B cell (primary cell): ENCODE measurements at regions not wholly inside any gene's neighbourhood (a gene's known extent, or its start where the extent isn't known, plus 50 kb on each side); places are given as distances from the start of the nearest gene placed in this dataset.

Experiments
- ATAC-seq: fragments of 200-7000 bp; cut with Tn5 transposase; one replicate; pipeline ENCODE4 v1.10.0; 2021; ENCODE audit warnings: low read depth, mild to moderate bottlenecking, moderate number of reproducible peaks, moderate library complexity
- CTCF ChIA-PET: fragments of 350-600 bp; sonication (Branson Sonifier 250); formaldehyde crosslinking; loops from one replicate; lab custom pipeline; 2021; ENCODE audit warnings: antibody characterized with exemption, inconsistent platforms; lab: Charles Lee
- POLR2A ChIA-PET: fragments of 350-600 bp; sonication (Branson Sonifier 250); formaldehyde crosslinking; loops from one replicate; lab custom pipeline; 2021; ENCODE audit warnings: antibody characterized with exemption; lab: Charles Lee
- DNase-seq: peaks from one replicate; pipeline ENCODE4 v3.0.0; 2013
- H2AFZ ChIP-seq: 2 replicates; pipeline ENCODE4 v1.6.1; 2012; ENCODE audit warnings: mild to moderate bottlenecking, low read depth, low read length; ENCODE audit not compliant: insufficient read depth, poor library complexity, severe bottlenecking
- H3K27ac ChIP-seq, 2 donors: 1 replicate in 1 of 2; 2 replicates in 1 of 2; pipeline ENCODE4 v1.5.1; 2012 to 2013; ENCODE audit warnings: low read length in 2 of 2, mild to moderate bottlenecking in 2 of 2, moderate library complexity in 1 of 2
- H3K27me3 ChIP-seq, 4 experiments: fragments of 200-600 bp in 1 of 4; sonication (generic) in 1 of 4; replicated peaks in 1 of 4; 1 replicate in 2 of 4; 2 replicates in 2 of 4; pipeline versions ENCODE4 v1.6.1 to v1.7.0; 2013 to 2016; ENCODE audit warnings: low read length in 3 of 4, mild to moderate bottlenecking in 2 of 4, mixed read lengths in 1 of 4, moderate library complexity in 1 of 4; ENCODE audit not compliant: insufficient read depth in 4 of 4, control insufficient read depth in 3 of 4; ENCODE audit errors: control extremely low read depth in 1 of 4
- H3K36me3 ChIP-seq, 2 experiments: replicated peaks in 1 of 2; 1 replicate in 1 of 2; 2 replicates in 1 of 2; pipeline versions ENCODE4 v1.6.1 to v1.7.1; 2013; ENCODE audit warnings: low read length in 1 of 2; ENCODE audit not compliant: insufficient read depth in 2 of 2, control insufficient read depth in 1 of 2; ENCODE audit errors: control extremely low read depth in 1 of 2, extremely low read depth in 1 of 2
- H3K4me1 ChIP-seq, 2 donors: fragments of 200-600 bp in 1 of 2; sonication (generic) in 1 of 2; 1 replicate in 1 of 2; 2 replicates in 1 of 2; pipeline versions ENCODE4 v1.5.1 to v1.6.1; 2013 to 2017; ENCODE audit warnings: low read length in 2 of 2; ENCODE audit not compliant: control insufficient read depth in 2 of 2, insufficient read depth in 2 of 2
- H3K4me2 ChIP-seq: replicated peaks from 2 replicates; pipeline ENCODE3; 2012; ENCODE audit warnings: mild to moderate bottlenecking, low read depth, low read length; ENCODE audit not compliant: poor library complexity, severe bottlenecking
- H3K4me3 ChIP-seq, 5 experiments: fragments of 200-600 bp in 1 of 5; sonication (generic) in 1 of 5; 1 replicate in 3 of 5; 2 replicates in 2 of 5; pipeline versions ENCODE4 v1.5.1 to v1.7.0; 2011 to 2016; ENCODE audit warnings: low read length in 4 of 5, mild to moderate bottlenecking in 4 of 5, low read depth in 2 of 5, control low read depth in 1 of 5, moderate library complexity in 1 of 5; ENCODE audit not compliant: insufficient read depth in 1 of 5; ENCODE audit errors: control extremely low read depth in 1 of 5, extremely low read depth in 1 of 5
- H3K79me2 ChIP-seq: fragments of 200-600 bp; sonication (generic); one replicate; pipeline ENCODE4 v1.6.0; 2016; ENCODE audit warnings: low read length; ENCODE audit not compliant: control insufficient read depth, insufficient read depth
- H3K9ac ChIP-seq: fragments of 200-600 bp; sonication (generic); 2 replicates; pipeline ENCODE4 v1.6.1; 2017; ENCODE audit warnings: mild to moderate bottlenecking, low read length, moderate library complexity
- H3K9me3 ChIP-seq, 3 donors: one replicate each; pipeline versions ENCODE4 v1.6.1 to v1.7.1; 2013; ENCODE audit warnings: low read length in 2 of 3; ENCODE audit not compliant: control insufficient read depth in 2 of 3, insufficient read depth in 1 of 3; ENCODE audit errors: control extremely low read depth in 1 of 3
- H4K20me1 ChIP-seq: 2 replicates; pipeline ENCODE4 v1.6.0; 2012; ENCODE audit warnings: mild to moderate bottlenecking, low read length; ENCODE audit not compliant: insufficient read depth, control insufficient read depth, poor library complexity, severe bottlenecking
- H3K27ac Mint-ChIP-seq: one replicate; pipeline ENCODE4 v1.8.0; 2021; ENCODE audit warnings: mixed read lengths
- H3K27me3 Mint-ChIP-seq: one replicate; pipeline ENCODE4 v1.8.0; 2021; ENCODE audit warnings: mixed read lengths
- H3K4me1 Mint-ChIP-seq: one replicate; pipeline ENCODE4 v1.8.0; 2021; ENCODE audit warnings: mixed read lengths
- H3K4me3 Mint-ChIP-seq: one replicate; pipeline ENCODE4 v1.8.0; 2021; ENCODE audit warnings: mixed read lengths
- H3K9me3 Mint-ChIP-seq: one replicate; pipeline ENCODE4 v1.8.0; 2022; ENCODE audit warnings: mixed read lengths; ENCODE audit not compliant: insufficient read depth
- CTCF ChIP-seq: fragments of 200-600 bp; IDR thresholded peaks from one replicate; pipeline ENCODE4 v1.8.0; 2022; ENCODE audit warnings: antibody characterized with exemption, mild to moderate bottlenecking
- EZH2 ChIP-seq: IDR thresholded peaks from 2 replicates; pipeline ENCODE4 v1.6.1; 2012; ENCODE audit warnings: borderline replicate concordance, low read depth, mild to moderate bottlenecking, moderate library complexity, low read length; ENCODE audit not compliant: insufficient read depth, poor library complexity, severe bottlenecking
- WGBS: methylation state at CpG from one replicate; pipeline ENCODE4 v1.1.5; 2013; ENCODE audit warnings: missing lambda C conversion rate; ENCODE audit not compliant: insufficient coverage; 5-methylcytosine and 5-hydroxymethylcytosine counted together
- intact Hi-C: fragments of 100-400 bp; cut with micrococcal nuclease; formaldehyde crosslinking; loops from one replicate; pipeline ENCODE4 v1.10.0; 2022

- Histone ChIP-seq H3K79me2 (no peaks in the 10 kb centered on the region), H2AFZ (no peak overlapping the region), H3K9me3 (no peaks in the 10 kb centered on the region), H3K27me3 (no peaks in the 10 kb centered on the region), H3K9ac (no peak overlapping the region), H3K4me3 (no peak overlapping the region), H3K27ac (no peak overlapping the region), H3K36me3 (no peaks in the 10 kb centered on the region), H3K4me1 (no peaks in the 10 kb centered on the region), H3K4me2 (no peak overlapping the region), H4K20me1 (no peaks in the 10 kb centered on the region)
- H3K9me3 Mint-ChIP-seq: no peaks in the 10 kb centered on the region
- peaks cover 8% of the 10 kb centered on the region for H3K4me1 Mint-ChIP-seq
- DNase-seq (no peak), ATAC-seq (no peak)
- no CpG with 5 or more reads among the region's 1 CpG for WGBS
- no peak overlapping the region for H3K27ac Mint-ChIP-seq
- no peak overlapping the region for H3K4me3 Mint-ChIP-seq
- no peaks in the 10 kb centered on the region for H3K27me3 Mint-ChIP-seq
- ChIA-PET CTCF (no interaction called here), POLR2A (no interaction called here)
- intact Hi-C loops: no loop called here
- no peak for TF ChIP-seq CTCF
- TF ChIP-seq EZH2: no peak
Observed at GRCh38 chr11:104405277-104405676, 241.3 kb upstream of the PDGFD start.

GRCh38 chr11:104404231-104405175 is 240.6 kb upstream of the PDGFD start:
- ChIA-PET POLR2A (no interaction called here), CTCF (interaction anchor here (0.6 kb wide), 1 partner anchor 28 kb away, joined by 3 read pairs; no protein-coding TSS in a partner anchor)
- intact Hi-C loops: loop anchor here (1.0 kb wide), 1 partner anchor 8 kb away; no protein-coding TSS in a partner anchor
- peaks cover 8% of the 10 kb centered on the region for H3K4me1 Mint-ChIP-seq
- DNase-seq: no peak
- WGBS: no CpG with 5 or more reads among the region's 3 CpGs
- H3K36me3 ChIP-seq: no peaks in the 10 kb centered on the region
- no peak overlapping the region for H3K27ac ChIP-seq
- H3K4me3 ChIP-seq: no peak overlapping the region
- H3K9ac ChIP-seq: no peak overlapping the region
- H2AFZ ChIP-seq: no peak overlapping the region
- H3K27me3 ChIP-seq: no peaks in the 10 kb centered on the region
- no peaks in the 10 kb centered on the region for H3K79me2 ChIP-seq
- no peaks in the 10 kb centered on the region for H3K4me1 ChIP-seq
- H3K4me3 Mint-ChIP-seq: no peak overlapping the region
- no peaks in the 10 kb centered on the region for H3K27me3 Mint-ChIP-seq
- no peak overlapping the region for H3K27ac Mint-ChIP-seq
- H3K9me3 ChIP-seq: no peaks in the 10 kb centered on the region
- H3K4me2 ChIP-seq: no peak overlapping the region
- TF ChIP-seq EZH2 (no peak), CTCF (no peak)
- H4K20me1 ChIP-seq: no peaks in the 10 kb centered on the region
- H3K9me3 Mint-ChIP-seq: no peaks in the 10 kb centered on the region
- no peak for ATAC-seq
